Left ventricle myocardium inferior (tissue), 1 donor: ENCODE measurements at regions not wholly inside any gene's neighbourhood (a gene's known extent, or its start where the extent isn't known, plus 50 kb on each side); places are given as distances from the start of the nearest gene placed in this dataset.

Experiments used
- DNase-seq: peaks from one replicate; pipeline ENCODE4 v3.0.0-alpha.2; 2020
- H3K27ac ChIP-seq: fragments of 200-600 bp; replicated peaks from 2 replicates; pipeline ENCODE4 v1.8.0; 2021
- H3K27me3 ChIP-seq: fragments of 200-600 bp; 2 replicates; pipeline ENCODE4 v1.8.0; 2021; ENCODE audit warnings: low read depth
- H3K36me3 ChIP-seq: fragments of 200-600 bp; 2 replicates; pipeline ENCODE4 v1.8.0; 2021
- H3K4me1 ChIP-seq: fragments of 200-600 bp; 2 replicates; pipeline ENCODE4 v1.8.0; 2021
- H3K4me3 ChIP-seq: fragments of 200-600 bp; 2 replicates; pipeline ENCODE4 v1.8.0; 2021; ENCODE audit warnings: mild to moderate bottlenecking, moderate library complexity
- H3K9me3 ChIP-seq: fragments of 200-600 bp; replicated peaks from 2 replicates; pipeline ENCODE4 v1.8.0; 2021
- CTCF ChIP-seq: fragments of 200-600 bp; IDR thresholded peaks from 2 replicates; pipeline ENCODE4 v1.8.0; 2021; ENCODE audit warnings: antibody characterized with exemption, mild to moderate bottlenecking, borderline replicate concordance
- intact Hi-C: fragments of 100-400 bp; cut with micrococcal nuclease; formaldehyde crosslinking; loops from one replicate; pipeline ENCODE4 v1.11.0; 2022
- donor health status: DM: no; HTN: yes; CAD: no; lungs with severe emphysema.

- intact Hi-C loops, result no loop called here
These were observed 161.8 kb downstream of the PCDH7 start for GRCh38 chr4:30881985-30882384.

GRCh38 chr4:30882443-30882842 lies 162.3 kb downstream of the PCDH7 start:
- Histone ChIP-seq H3K27ac (no peak overlapping the region), H3K36me3 (no peaks in the 10 kb centered on the region)

More at GRCh38 chr4:30881985-30882384, 161.8 kb downstream of the PCDH7 start:
- DNase-seq, result no peak
- Histone ChIP-seq H3K36me3 (no peaks in the 10 kb centered on the region), H3K4me3 (no peak overlapping the region), H3K9me3 (no peaks in the 10 kb centered on the region), H3K4me1 (no peaks in the 10 kb centered on the region), H3K27me3 (no peaks in the 10 kb centered on the region), H3K27ac (no peak overlapping the region)
- TF ChIP-seq CTCF, result no peak

GRCh38 chr4:30882995-30883675 lies 163.0 kb downstream of the PCDH7 start:
- DNase-seq, result no peak
- H3K36me3 ChIP-seq, result no peaks in the 10 kb centered on the region
- H3K4me3 ChIP-seq, result no peak overlapping the region
- no peak for TF ChIP-seq CTCF
- no peaks in the 10 kb centered on the region for H3K9me3 ChIP-seq
- H3K27ac ChIP-seq, result no peak overlapping the region
- no peaks in the 10 kb centered on the region for H3K27me3 ChIP-seq
- intact Hi-C loops, result no loop called here
- H3K4me1 ChIP-seq, result no peaks in the 10 kb centered on the region

More at GRCh38 chr4:30882443-30882842, 162.3 kb downstream of the PCDH7 start:
- no peaks in the 10 kb centered on the region for H3K9me3 ChIP-seq
- no peak overlapping the region for H3K4me3 ChIP-seq
- intact Hi-C loops, result no loop called here
- TF ChIP-seq CTCF, result no peak
- DNase-seq, result no peak
- H3K27me3 ChIP-seq, result no peaks in the 10 kb centered on the region
- H3K4me1 ChIP-seq, result no peaks in the 10 kb centered on the region

- Histone ChIP-seq H3K36me3 (no peaks in the 10 kb centered on the region), H3K9me3 (no peaks in the 10 kb centered on the region), H3K4me1 (no peaks in the 10 kb centered on the region), H3K27me3 (no peaks in the 10 kb centered on the region), H3K4me3 (no peak overlapping the region), H3K27ac (no peak overlapping the region)
- no peak for DNase-seq
- no peak for TF ChIP-seq CTCF
- intact Hi-C loops, result no loop called here
These were observed 181.6 kb downstream of the PCDH7 start for GRCh38 chr4:30901461-30902451.

- Histone ChIP-seq H3K9me3 (no peaks in the 10 kb centered on the region), H3K27ac (no peak overlapping the region), H3K4me1 (no peaks in the 10 kb centered on the region), H3K36me3 (no peaks in the 10 kb centered on the region), H3K27me3 (no peaks in the 10 kb centered on the region), H3K4me3 (no peak overlapping the region)
- no peak for TF ChIP-seq CTCF
- intact Hi-C loops, result no loop called here
- no peak for DNase-seq
These were observed 183.5 kb downstream of the PCDH7 start for GRCh38 chr4:30903502-30904214.
